Ishikawa (cell line): ENCODE measurements at regions not wholly inside any gene's neighbourhood (a gene's known extent, or its start where the extent isn't known, plus 50 kb on each side); places are given as distances from the start of the nearest gene placed in this dataset.

ENCODE experiments used
- CEBPB ChIP-seq: IDR thresholded peaks from 2 replicates; pipeline ENCODE4 v1.6.1; 2012
- CREB1 ChIP-seq: IDR thresholded peaks from 2 replicates; pipeline ENCODE4 v1.6.1; 2012; ENCODE audit warnings: low read depth
- EGR1 ChIP-seq: IDR thresholded peaks from 2 replicates; pipeline ENCODE4 v1.6.1; 2012
- EP300 ChIP-seq: IDR thresholded peaks from 2 replicates; pipeline ENCODE4 v1.6.1; 2012; ENCODE audit warnings: borderline replicate concordance
- FOXM1 ChIP-seq: IDR thresholded peaks from 2 replicates; pipeline ENCODE4 v1.6.1; 2012; ENCODE audit warnings: low read depth, borderline replicate concordance
- RAD21 ChIP-seq: IDR thresholded peaks from 2 replicates; pipeline ENCODE4 v1.6.1; 2012; ENCODE audit warnings: low read depth
- REST ChIP-seq: IDR thresholded peaks from 2 replicates; pipeline ENCODE4 v1.6.1; 2012; ENCODE audit warnings: low read depth, mild to moderate bottlenecking
- TAF1 ChIP-seq: IDR thresholded peaks from 2 replicates; pipeline ENCODE4 v1.6.1; 2012; ENCODE audit warnings: low read depth, mild to moderate bottlenecking
- TEAD4 ChIP-seq: IDR thresholded peaks from 2 replicates; pipeline ENCODE4 v1.6.1; 2012
- YY1 ChIP-seq: IDR thresholded peaks from 2 replicates; pipeline ENCODE4 v1.6.1; 2012; ENCODE audit warnings: low read depth

GRCh38 chr4:62394766-62395165 is 1194.6 kb downstream of the ADGRL3 start:
- TF ChIP-seq CEBPB (no peak), EP300 (no peak), YY1 (no peak), FOXM1 (no peak), RAD21 (no peak), TAF1 (no peak), TEAD4 (no peak), EGR1 (no peak), REST (no peak), CREB1 (no peak)
